AG09309 (cell line): ENCODE measurements at regions not wholly inside any gene's neighbourhood (a gene's known extent, or its start where the extent isn't known, plus 50 kb on each side); places are given as distances from the start of the nearest gene placed in this dataset.

Source experiments
- DNase-seq: peaks from one replicate; pipeline ENCODE4 v3.0.0-alpha.2; 2010; ENCODE audit warnings: low read depth
- H3K4me3 ChIP-seq: 2 replicates; pipeline ENCODE4 v1.5.1; 2011; ENCODE audit warnings: mild to moderate bottlenecking, low read depth, low read length, moderate library complexity; ENCODE audit not compliant: control insufficient read depth
- TF ChIP-seq, protein P1 (sequence below): IDR thresholded peaks from 2 replicates; pipeline ENCODE4 v1.5.1; 2011; ENCODE audit warnings: mild to moderate bottlenecking, low read depth, low read length, inconsistent platforms; ENCODE audit not compliant: insufficient read depth, control insufficient read depth; ENCODE audit errors: missing control alignments

DNA sequence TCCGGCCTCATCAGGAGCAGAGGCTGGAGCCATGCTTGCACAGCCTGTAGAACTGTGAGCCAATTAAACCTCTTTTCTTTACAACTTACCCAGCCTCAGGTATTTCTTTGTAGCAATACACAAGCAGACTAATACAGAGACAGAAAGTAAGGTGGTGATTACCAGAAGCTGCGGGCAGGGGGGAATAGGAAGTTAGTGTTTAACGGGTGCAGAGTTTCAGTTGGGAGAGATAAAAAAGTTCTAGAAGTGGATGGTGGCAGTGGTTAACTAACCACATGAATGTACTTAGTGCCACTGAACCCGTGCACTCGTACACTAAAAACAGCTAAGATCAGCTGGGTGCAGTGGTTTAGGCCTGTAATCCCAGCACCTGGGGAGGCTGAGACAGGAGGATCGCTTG is 80.4 kb upstream of the TARDBP start:
- no peak overlapping the region for H3K4me3 ChIP-seq
- TF ChIP-seq, protein P1, sequence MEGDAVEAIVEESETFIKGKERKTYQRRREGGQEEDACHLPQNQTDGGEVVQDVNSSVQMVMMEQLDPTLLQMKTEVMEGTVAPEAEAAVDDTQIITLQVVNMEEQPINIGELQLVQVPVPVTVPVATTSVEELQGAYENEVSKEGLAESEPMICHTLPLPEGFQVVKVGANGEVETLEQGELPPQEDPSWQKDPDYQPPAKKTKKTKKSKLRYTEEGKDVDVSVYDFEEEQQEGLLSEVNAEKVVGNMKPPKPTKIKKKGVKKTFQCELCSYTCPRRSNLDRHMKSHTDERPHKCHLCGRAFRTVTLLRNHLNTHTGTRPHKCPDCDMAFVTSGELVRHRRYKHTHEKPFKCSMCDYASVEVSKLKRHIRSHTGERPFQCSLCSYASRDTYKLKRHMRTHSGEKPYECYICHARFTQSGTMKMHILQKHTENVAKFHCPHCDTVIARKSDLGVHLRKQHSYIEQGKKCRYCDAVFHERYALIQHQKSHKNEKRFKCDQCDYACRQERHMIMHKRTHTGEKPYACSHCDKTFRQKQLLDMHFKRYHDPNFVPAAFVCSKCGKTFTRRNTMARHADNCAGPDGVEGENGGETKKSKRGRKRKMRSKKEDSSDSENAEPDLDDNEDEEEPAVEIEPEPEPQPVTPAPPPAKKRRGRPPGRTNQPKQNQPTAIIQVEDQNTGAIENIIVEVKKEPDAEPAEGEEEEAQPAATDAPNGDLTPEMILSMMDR = no peak
- no peak for DNase-seq

DNA sequence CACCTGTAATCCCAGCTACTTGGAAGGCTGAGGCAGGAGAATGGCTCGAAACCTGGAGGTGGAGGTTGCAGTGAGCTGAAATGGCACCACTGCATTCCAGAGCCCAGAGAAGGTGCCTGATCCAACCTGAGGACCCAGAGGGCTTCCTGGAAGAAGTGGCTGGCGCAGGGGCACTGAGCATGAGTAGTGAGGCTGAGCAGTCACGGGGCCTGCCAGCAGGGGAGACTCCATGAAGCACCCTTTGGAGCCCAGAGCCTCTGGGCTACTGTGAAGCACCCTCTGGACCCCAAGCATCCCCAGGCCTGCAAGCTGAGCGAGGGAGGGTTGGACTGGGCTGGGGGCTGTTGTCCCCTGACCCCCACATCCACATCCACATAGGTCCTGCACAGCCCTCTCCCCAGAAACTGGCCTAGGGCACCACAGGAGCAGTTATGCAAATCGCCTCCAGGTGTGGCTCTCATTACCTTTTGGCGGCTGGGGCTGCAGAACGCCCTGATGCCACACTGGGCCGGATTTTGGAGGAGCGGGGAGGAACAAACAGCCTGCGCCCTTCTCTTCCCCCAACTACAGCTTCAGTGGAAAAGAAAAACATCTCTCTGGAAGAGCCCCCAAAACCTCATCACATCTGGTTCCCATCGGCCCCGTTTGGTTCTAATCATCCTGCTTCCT is 78.2 kb upstream of the TARDBP start:
- no peak overlapping the region for H3K4me3 ChIP-seq
- TF ChIP-seq, protein P1 = no peak
- no peak for DNase-seq

DNA sequence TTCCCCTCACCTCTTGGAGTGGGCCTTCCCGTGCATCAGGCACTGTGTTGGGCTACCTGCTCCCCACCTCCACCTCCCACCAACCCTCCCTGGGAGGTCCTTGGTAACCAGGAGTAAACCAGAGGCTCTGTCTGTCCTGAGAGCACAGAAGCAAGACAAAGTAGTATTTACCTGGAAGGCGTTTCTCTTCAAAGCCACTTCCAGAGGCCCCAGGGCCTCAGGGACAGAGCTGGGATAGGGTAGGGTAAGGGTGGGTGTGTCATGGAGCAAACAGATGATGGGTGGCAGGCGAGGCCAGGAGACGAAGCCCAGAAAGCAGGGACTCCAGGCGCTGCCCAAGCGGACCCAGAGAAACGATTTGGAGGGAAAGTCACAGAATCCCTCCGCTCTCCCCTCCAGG is 77.2 kb upstream of the TARDBP start:
- DNase-seq = no peak
- TF ChIP-seq, protein P1 = no peak
- no peak overlapping the region for H3K4me3 ChIP-seq

DNA sequence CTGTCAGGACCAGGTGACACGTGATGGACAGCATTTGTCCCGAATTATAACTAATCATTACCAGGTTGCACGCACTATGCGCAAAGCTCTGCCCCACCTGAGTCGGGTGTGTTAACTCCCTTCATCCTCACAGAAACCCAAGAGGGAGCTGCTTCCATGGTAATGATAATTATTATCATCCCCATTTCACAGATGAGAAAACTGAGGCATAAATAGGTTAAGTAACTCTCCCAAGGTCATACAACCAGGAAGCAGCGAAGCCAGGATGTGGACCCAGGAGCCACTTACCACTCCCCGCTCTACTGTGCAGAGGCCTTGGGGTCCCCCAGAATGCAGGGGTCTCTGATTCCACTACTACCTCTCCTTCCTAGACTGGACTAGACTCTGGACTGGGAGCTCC is 76.7 kb upstream of the TARDBP start:
- DNase-seq = no peak
- H3K4me3 ChIP-seq = no peak overlapping the region
- TF ChIP-seq, protein P1 = no peak

DNA sequence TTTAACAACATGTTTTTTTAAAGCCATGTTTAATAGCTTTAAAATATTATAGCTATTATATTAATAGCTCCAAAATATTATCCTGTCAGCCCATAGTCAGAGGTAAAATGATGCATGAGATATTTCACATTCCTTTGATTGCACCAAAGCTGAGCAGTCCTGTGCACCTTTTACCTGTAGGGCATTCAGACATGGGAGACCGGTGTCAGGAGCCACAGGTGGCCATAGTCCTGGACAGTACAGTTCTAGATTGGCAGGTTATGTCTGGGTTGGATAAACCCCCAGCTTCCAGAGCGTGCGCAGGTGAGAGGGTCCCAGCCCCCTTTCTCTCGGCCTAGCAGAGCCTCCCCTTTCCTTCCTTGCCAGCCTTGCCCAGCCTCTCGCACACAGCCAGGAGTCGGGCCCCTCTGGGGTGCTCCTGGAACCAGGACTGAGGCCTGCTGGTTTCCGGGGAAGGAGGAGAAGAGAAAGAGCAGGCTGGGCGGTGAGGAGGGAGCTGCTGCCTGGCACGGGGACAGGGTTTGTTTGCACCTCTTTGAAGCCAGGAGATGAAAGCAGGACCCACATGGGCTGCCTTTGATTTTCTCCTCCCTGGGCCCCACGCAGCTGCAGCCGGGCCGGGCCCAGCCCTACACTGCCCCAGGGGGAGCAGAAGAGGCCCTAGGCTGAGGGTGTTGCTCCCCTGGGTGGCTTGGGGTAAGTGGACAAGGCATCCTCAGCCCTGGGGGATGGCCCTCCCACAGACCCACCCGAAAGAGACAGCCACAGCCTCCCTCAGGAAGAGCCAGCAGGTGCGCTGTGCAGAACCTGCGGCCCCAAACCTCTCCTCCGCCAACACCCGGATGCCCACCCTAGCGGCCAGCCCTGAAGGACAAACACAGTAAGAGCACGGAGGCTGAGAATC is 75.2 kb upstream of the TARDBP start:
- no peak for DNase-seq

DNA sequence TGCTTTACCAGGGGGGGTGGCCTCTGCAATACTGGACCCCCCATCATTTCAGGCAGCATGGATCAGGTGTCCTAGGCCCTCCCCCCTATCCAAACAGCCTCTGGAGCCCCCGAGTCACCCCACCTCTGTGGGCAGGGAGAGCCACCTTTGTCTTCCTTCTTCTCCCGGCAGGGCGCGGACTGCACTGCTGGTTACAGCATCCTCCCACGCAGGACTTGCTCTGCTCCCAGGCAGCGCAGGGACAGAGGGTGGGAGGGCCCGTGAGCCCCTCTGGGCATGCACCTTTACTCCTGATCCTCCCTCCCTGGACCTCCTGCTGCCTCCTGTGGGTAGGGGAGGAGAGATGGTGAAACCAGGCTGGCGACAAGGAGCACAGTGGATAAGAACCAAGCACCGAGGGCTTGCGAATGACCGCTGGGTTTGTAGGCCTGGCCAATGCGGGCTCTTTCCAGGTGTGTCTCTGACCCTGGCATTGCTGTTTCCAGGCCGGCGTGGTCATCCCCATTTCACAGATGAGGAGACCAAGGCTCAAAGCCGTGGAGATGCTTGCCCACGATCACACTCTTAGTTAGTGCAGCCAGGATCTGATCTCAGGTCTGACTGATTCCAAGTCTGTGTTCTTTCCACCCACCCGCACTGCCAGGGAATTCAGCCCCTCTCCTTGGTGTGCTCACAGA is 73.6 kb upstream of the TARDBP start:
- no peak overlapping the region for H3K4me3 ChIP-seq
- DNase-seq = no peak
- TF ChIP-seq, protein P1 = no peak

More for the DNA sequence above, 75.2 kb upstream of the TARDBP start:
- TF ChIP-seq, protein P1 = no peak
- H3K4me3 ChIP-seq = no peak overlapping the region
